NCI-H510A treated with DMSO at 0.1 percent for 48 hours (cell line): ENCODE measurements at regions not wholly inside any gene's neighbourhood (a gene's known extent, or its start where the extent isn't known, plus 50 kb on each side); places are given as distances from the start of the nearest gene placed in this dataset.

Source experiments
- DNase-seq: peaks from one replicate; lab custom pipeline; 2025; lab: John Stamatoyannopoulos, UW

DNA sequence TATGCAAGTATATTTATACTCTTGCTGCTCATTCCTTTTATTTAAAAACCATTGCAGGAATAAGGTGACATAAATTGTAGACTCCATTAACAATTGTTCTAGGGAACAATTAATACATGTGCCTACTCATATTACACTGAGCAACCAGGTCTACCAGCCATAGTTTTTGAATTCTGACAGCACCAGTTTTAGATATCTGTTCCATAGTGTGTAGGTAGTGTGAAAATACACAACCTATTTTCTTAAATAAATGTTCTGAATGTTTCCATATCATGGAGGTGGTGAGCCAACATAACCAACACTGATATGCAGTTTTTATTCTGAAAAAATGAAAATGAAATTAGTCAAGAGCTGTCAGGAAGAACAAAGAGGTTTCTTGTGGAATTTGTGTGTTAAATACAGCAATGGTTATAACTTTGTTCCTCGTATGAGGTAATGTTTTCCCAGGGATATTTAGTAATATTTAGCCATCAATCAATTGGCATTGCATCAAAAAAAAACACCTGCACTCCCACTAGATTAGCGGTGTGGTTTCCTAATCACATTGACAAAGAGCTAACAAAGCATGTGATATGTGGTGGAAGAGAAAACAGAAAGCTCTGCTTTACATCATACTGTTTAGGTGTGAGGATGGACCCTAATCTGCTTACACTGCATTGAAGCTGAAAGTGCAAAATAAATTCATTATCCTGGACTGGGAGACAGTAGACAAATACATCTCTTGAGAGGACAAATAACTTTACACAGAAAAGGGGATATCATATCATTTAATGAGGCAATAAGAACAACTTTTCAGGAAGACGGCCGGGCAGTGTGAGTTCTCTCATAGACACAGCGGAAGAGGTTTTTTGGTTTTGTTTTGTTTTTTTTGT is 369.5 kb upstream of the THBS1 start:
- no peak for DNase-seq

DNA sequence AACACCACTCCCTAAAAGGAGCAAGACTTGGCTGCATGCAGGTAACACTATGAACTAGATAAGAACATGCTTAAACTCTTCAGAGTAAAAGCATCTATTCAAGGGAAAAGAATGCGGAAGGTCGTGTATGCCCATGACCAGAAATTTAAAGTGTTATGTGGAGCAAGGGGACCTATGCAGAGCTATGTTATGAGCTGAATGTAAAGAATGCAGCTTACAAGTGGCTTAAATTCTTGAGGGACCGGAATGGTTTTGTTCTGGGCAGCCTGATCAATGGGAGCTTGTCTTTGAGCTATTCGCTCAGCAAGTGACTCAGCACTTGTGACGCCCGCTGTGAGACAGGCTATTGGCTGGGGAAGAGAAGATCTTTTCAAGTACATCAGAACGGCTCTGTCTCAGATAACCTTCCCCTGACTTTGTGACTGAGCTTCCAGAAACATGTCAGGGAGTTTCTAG is 367.5 kb upstream of the THBS1 start:
- DNase-seq, result peak; percentile 22

- no peak for DNase-seq
These were observed 365.9 kb upstream of the THBS1 start for GRCh38 chr15:39215015-39215414.

GRCh38 chr15:39216816-39217215 is 364.1 kb upstream of the THBS1 start:
- DNase-seq, result no peak

DNA sequence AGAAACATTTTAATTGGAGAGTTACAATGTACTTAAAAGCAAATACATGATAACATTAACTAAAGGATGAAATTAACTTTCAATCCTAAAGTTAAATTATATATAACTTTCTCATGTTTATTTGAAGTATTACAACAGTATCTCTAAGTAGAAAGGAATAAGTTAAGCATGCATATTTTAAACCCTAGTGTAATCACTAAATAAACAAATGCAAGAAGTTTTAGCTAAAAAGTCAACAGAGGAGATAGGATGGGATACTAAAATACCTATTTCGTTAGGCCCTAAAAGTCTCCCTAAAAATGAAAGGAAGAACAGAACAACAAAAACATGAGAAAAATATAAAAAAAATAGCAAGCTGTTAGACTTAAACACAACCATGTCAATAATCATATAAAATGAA is 361.3 kb upstream of the THBS1 start:
- DNase-seq, result no peak

DNA sequence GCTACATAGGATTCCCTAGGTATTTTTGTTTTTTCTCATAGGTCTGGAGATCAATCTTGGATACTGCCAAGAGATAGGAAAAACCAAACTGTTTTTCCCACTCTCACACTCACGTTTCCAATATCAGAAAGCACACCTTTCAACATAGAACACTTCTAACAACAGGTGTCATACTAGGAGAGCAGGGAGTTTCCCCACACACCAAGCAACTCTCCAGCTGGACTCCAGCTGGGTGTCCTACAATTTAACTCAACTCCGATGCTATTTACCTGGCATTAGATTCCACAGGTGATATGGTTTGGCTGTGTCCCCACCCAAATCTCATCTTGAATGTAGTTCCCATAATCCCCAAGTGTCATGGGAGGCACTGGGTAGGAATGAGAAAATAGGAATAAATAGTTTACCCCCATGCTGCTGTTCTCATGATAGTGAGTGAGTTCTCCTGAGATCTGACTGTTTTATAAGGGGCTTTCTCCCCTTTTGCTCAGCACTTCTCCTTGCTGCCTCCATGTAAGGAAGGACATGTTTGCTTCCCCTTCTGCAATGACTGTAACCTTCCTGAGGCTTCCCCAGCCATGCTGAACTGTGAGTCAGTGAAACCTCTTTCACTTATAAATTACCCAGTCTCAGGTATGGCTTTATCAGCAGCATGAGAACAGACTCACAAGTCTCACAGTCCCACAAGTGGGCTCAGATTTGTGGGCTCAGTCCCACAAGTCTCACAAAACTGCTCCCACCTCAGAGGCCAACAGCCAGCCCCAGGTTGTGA is 354.5 kb upstream of the THBS1 start:
- DNase-seq, result no peak

DNA sequence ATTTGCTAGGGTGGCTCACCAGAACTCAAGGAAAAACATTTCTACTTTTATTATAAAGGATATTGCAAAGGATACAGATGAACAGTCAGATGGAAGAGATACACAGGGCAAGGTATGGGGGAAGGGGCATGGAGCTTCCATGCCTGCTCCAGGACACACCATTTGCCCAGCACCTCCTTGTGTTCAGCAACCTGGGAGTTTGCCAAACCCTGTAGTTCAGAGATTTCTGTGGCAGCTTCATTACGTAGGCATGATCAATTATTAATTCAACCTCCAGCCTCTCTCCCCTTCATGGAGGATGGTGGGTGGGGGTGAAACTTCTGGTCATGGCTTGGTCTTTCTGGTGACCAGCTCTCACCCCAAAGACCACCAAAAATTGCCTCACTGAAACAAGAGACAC is 353.9 kb upstream of the THBS1 start:
- no peak for DNase-seq

DNA sequence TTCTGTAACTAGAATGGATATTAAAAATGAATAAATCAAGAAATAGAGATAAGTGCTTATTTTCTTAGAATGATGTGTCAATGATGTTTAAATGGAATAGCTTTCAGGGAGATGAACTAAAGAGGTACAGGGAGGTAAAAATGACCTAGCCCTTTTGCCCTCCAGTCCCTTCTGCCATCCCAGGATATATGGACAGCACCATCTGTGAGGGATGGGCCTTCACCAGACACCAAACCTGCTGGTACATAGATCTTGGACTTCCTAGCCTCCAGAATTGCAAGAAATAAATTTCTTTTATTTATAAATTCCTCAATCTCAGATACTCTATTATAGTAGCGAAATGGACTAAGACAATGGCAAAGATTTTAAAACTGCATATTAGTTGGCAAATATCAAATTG is 352.0 kb upstream of the THBS1 start:
- no peak for DNase-seq

GRCh38 chr15:39230205-39230907 is 350.5 kb upstream of the THBS1 start:
- DNase-seq, result peak; percentile 53

DNA sequence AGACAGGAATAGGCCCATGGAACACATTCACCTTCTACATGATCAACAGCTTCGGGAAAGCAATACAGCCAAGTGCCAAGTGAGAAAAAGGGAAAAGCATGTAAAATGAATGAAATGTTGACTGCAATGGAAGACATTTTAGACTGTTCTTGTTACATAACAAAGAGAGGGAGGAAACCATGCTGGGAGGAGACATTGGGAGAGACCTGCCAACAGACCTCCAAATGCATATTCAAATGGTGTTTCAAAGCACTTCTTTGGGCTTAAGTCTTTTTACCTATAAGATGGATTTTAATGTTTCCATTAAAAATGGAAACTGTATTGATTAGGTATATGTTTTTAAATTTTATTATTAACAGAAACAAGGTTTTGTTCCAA is 350.0 kb upstream of the THBS1 start:
- no peak for DNase-seq

- DNase-seq, result no peak
These were observed 348.4 kb upstream of the THBS1 start for GRCh38 chr15:39232512-39232911.

GRCh38 chr15:39235084-39235795 is 345.6 kb upstream of the THBS1 start:
- no peak for DNase-seq

GRCh38 chr15:39236375-39236774 is 344.5 kb upstream of the THBS1 start:
- no peak for DNase-seq

- DNase-seq, result no peak
These were observed 342.4 kb upstream of the THBS1 start for GRCh38 chr15:39238443-39238842.

DNA sequence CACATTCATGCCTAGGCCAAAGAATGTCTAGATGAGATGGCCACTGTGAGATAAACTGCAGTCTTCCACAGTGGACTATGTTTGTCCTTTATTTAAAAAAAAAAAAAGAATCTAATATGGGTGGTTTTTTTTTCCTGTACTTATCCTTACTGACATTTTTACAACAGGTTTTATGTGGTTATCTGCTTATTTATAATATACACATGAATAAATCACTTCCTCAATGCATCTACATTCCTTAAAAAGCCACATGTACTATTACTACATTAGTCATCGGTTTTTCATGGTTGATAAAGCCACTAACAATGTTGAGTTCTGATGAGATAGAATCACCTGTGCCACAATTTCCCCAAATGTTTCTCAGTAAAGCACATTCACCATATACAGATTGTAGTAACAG is 341.3 kb upstream of the THBS1 start:
- DNase-seq, result no peak

- no peak for DNase-seq
These were observed 338.5 kb upstream of the THBS1 start for GRCh38 chr15:39242345-39242744.

DNA sequence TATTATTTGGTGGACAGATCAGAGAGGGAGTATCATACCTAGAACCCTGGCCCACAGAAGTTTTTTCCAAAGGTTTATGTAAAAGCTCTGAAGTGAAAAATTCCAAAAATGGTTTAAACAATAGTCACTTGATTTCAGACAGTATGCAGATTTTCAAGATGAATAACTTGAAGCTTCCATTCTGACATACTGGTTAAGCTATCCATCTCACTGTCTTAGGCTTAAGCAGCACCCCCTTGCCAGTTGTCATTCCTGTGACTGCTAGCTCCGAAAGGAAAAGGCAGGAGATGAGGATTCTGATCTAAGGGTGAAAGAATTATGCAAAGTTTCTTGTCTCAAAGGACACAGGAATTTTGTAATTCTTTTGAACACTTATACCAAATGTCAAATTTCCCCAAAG is 337.5 kb upstream of the THBS1 start:
- DNase-seq, result no peak

GRCh38 chr15:39244776-39245175 is 336.1 kb upstream of the THBS1 start:
- no peak for DNase-seq

DNA sequence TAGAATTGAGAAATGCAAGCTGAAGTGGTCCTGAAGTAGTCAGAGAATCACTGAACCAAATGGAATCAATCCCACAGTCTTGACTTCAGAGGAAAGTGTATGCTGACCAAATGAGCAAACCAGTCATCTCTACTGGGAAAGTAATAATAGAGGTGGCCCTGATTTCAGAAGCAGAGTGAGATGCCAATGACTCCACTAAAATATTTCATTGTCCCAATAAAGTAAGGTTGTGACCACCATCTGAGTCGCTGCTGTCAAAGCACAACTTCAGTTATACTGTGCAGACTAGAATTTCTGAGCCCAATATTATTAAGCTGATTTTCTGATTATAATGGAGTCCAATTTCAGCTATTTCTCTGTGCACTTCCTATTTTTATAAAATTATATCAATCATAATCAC is 334.4 kb upstream of the THBS1 start:
- DNase-seq, result no peak

DNA sequence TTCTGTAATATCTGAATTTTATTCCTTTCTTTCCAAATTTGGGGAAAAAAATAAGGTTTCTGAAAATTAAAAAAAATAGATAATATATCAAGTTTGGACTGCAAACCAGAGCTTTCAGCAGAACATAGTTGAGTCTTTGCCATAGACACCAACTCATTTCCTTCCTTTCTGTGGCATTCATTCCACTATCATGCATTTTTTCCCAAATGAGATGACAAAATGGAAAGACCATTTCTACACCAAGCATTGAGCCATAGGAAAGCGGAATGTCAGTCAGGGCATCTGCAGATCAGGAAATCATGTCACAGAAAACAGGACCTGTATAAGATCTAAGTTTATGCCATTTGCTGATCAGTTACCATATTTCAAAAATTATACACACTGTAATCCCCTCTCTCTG is 333.3 kb upstream of the THBS1 start:
- no peak for DNase-seq

- DNase-seq, result no peak
These were observed 332.7 kb upstream of the THBS1 start for GRCh38 chr15:39248204-39248603.

- no peak for DNase-seq
These were observed 330.9 kb upstream of the THBS1 start for GRCh38 chr15:39250001-39250400.
